Progenitor cell of endocrine pancreas (in vitro differentiated cells): ENCODE measurements at regions not wholly inside any gene's neighbourhood (a gene's known extent, or its start where the extent isn't known, plus 50 kb on each side); places are given as distances from the start of the nearest gene placed in this dataset.

Experiments
- DNase-seq: peaks from one replicate; pipeline ENCODE4 v3.0.0; 2021; ENCODE audit warnings: low spot score; ENCODE audit not compliant: unreplicated experiment
- H3K27ac Mint-ChIP-seq: 2 replicates; pipeline ENCODE4 v1.8.0; 2021; ENCODE audit warnings: mild to moderate bottlenecking, moderate library complexity, mixed read lengths
- H3K27me3 Mint-ChIP-seq: 2 replicates; pipeline ENCODE4 v1.8.0; 2021; ENCODE audit warnings: mixed read lengths
- H3K36me3 Mint-ChIP-seq: 2 replicates; pipeline ENCODE4 v1.8.0; 2022; ENCODE audit warnings: mixed read lengths; ENCODE audit not compliant: insufficient read depth
- H3K4me1 Mint-ChIP-seq: 2 replicates; pipeline ENCODE4 v1.8.0; 2021; ENCODE audit warnings: low read depth, mixed read lengths
- H3K4me3 Mint-ChIP-seq: 2 replicates; pipeline ENCODE4 v1.8.0; 2021; ENCODE audit warnings: low read depth, mild to moderate bottlenecking, moderate library complexity, mixed read lengths
- H3K9me3 Mint-ChIP-seq: 2 replicates; pipeline ENCODE4 v1.8.0; 2021; ENCODE audit warnings: low read depth, mixed read lengths
- TF ChIP-seq, protein P1 (sequence below): fragments of 200-600 bp; sonication (generic); IDR thresholded peaks from one replicate; pipeline ENCODE4 v1.5.0; 2021; ENCODE audit warnings: antibody characterized with exemption, mild to moderate bottlenecking; ENCODE audit not compliant: unreplicated experiment

- TF ChIP-seq, protein P1, sequence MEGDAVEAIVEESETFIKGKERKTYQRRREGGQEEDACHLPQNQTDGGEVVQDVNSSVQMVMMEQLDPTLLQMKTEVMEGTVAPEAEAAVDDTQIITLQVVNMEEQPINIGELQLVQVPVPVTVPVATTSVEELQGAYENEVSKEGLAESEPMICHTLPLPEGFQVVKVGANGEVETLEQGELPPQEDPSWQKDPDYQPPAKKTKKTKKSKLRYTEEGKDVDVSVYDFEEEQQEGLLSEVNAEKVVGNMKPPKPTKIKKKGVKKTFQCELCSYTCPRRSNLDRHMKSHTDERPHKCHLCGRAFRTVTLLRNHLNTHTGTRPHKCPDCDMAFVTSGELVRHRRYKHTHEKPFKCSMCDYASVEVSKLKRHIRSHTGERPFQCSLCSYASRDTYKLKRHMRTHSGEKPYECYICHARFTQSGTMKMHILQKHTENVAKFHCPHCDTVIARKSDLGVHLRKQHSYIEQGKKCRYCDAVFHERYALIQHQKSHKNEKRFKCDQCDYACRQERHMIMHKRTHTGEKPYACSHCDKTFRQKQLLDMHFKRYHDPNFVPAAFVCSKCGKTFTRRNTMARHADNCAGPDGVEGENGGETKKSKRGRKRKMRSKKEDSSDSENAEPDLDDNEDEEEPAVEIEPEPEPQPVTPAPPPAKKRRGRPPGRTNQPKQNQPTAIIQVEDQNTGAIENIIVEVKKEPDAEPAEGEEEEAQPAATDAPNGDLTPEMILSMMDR = no peak
- peaks cover 4% of the 10 kb centered on the region for H3K9me3 Mint-ChIP-seq
- no peaks in the 10 kb centered on the region for H3K27me3 Mint-ChIP-seq
- DNase-seq = no peak
- no peaks in the 10 kb centered on the region for H3K36me3 Mint-ChIP-seq
- H3K4me1 Mint-ChIP-seq = no peaks in the 10 kb centered on the region
- H3K4me3 Mint-ChIP-seq = no peak overlapping the region
- H3K27ac Mint-ChIP-seq = no peak overlapping the region
These were observed 245.9 kb upstream of the PHYHIPL start for GRCh38 chr10:58930500-58930899.

- Mint-ChIP-seq H3K27me3 (peaks cover 3% of the 10 kb centered on the region), H3K4me3 (no peak overlapping the region)
These were observed 244.3 kb upstream of the PHYHIPL start for GRCh38 chr10:58932126-58932525.

DNA sequence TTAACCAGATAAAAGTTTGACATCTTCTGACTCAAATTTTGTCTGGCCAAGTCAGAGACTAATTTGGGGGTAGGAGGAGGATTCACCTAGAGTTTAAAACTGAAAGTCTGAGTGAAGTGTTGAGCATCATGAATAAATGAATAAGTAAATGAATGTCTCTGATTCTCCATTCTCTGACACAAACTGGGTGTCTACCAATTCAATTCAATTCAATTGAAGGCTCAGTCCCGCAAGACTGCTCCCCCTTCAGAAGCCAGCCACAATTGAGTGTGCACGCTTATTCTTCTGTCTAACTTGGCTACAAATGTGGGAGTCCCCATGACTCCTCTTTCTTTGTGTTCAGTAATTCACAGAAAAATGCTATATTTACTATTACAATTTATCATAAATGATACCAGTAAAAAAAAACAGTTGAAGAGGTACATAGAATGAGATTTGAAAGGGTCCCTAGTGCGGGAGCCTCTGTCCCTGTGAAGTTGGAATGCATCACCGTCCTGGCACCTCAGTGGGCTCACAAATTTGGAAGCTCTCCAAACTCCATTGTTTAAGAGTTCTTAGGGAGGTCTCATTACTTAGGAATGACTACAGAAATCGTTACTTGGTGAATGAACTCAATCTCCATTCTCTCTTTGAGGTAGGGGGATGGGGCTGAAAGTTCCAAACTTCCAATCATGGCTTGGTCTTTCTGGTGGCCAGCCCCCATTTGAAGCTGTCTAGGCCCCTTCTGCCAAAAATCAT, 243.7 kb upstream of the PHYHIPL start:
- Mint-ChIP-seq H3K4me1 (no peaks in the 10 kb centered on the region), H3K9me3 (peaks cover 3% of the 10 kb centered on the region), H3K4me3 (no peak overlapping the region), H3K27me3 (peaks cover 3% of the 10 kb centered on the region), H3K27ac (no peak overlapping the region), H3K36me3 (no peaks in the 10 kb centered on the region)
- TF ChIP-seq, protein P1 = no peak
- no peak for DNase-seq

More at GRCh38 chr10:58932126-58932525, 244.3 kb upstream of the PHYHIPL start:
- H3K4me1 Mint-ChIP-seq = no peaks in the 10 kb centered on the region
- peaks cover 4% of the 10 kb centered on the region for H3K9me3 Mint-ChIP-seq
- TF ChIP-seq, protein P1 = no peak
- no peak for DNase-seq
- no peak overlapping the region for H3K27ac Mint-ChIP-seq
- H3K36me3 Mint-ChIP-seq = no peaks in the 10 kb centered on the region

GRCh38 chr10:58936364-58936763, 240.1 kb upstream of the PHYHIPL start:
- no peak for DNase-seq
- H3K36me3 Mint-ChIP-seq = no peaks in the 10 kb centered on the region

GRCh38 chr10:58937423-58937822, 239.0 kb upstream of the PHYHIPL start:
- TF ChIP-seq, protein P1 = no peak
- H3K9me3 Mint-ChIP-seq = no peaks in the 10 kb centered on the region
- H3K4me1 Mint-ChIP-seq = no peaks in the 10 kb centered on the region
- DNase-seq = no peak
- H3K4me3 Mint-ChIP-seq = no peak overlapping the region
- H3K36me3 Mint-ChIP-seq = no peaks in the 10 kb centered on the region
- no peak overlapping the region for H3K27ac Mint-ChIP-seq
- peaks cover 3% of the 10 kb centered on the region for H3K27me3 Mint-ChIP-seq

More at GRCh38 chr10:58936364-58936763, 240.1 kb upstream of the PHYHIPL start:
- H3K9me3 Mint-ChIP-seq = no peaks in the 10 kb centered on the region
- H3K4me3 Mint-ChIP-seq = no peak overlapping the region
- no peaks in the 10 kb centered on the region for H3K4me1 Mint-ChIP-seq
- no peak overlapping the region for H3K27ac Mint-ChIP-seq
- TF ChIP-seq, protein P1 = no peak
- peaks cover 3% of the 10 kb centered on the region for H3K27me3 Mint-ChIP-seq
